ENCODE measurements at regions not wholly inside any gene's neighbourhood (a gene's known extent, or its start where the extent isn't known, plus 50 kb on each side); places are given as distances from the start of the nearest gene placed in this dataset.

DNA sequence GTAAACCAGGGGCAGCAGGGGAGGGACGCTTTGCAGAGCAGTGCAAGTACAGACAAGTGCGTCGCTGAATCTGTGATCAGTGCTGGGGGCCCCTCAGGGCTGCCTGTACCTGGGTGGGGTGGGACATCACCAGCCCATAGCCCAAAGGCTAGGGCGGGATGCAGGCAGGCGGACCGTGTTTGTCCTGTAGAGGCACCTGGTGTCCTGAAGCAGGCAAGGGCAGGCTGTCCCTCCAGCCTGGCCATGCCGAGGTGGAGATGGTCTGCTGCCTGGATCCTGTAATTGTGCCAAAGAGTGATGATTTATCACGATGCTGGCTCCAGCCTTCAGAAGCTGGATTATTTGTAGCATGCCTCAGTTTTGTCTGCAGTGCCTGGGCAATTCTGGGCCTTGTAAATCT is 137.9 kb upstream of the GSE1 start:
- Histone ChIP-seq H3K9me3 (ENCODE audit: low read depth, low read length) (no peaks in the 10 kb centered on the region), H3K4me3 (no peak overlapping the region), H3K36me3 (ENCODE audit: insufficient read depth, low read length) (no peaks in the 10 kb centered on the region), H3K27ac (no peak overlapping the region), H3K9ac (ENCODE audit: insufficient read length) (no peak overlapping the region)
- DNase-seq (ENCODE audit: low read depth, low spot score) = no peak
- no peak for TF ChIP-seq FOXP2 (optimal IDR thresholded peaks at IDR 0.05; ENCODE audit: control extremely low read depth, extremely low read length, insufficient read depth)

DNA sequence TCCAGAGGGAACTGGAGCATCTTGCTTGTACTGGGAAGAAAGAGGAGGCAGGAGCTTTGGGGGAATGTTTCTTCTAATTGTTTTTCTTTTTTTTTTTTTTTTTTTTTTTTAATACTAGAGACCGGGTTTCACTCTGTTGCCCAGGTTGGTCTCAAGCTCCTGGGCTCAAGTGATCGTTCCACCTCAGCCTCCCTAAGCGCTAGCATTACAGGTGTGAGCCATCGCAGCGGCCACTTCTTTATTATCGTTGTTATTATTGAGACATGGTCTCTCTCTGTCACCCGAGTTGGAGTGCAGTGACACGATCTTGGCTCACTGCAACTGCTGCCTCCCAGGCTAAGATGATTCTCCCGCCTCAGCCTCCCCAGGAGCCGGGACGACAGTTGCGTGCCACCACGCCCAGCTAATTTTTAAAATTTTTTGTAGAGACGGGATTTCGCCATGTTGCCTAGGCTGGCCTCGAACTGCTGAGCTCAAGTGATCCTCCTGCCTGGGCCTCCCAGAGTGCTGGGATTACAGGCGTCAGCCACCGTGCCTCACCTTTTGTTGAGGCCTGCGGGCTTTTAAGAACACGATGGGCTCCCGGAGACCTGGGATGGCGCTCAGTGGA is 137.3 kb upstream of the GSE1 start:
- Histone ChIP-seq H3K9ac (ENCODE audit: insufficient read length) (no peak overlapping the region), H3K27ac (no peak overlapping the region), H3K4me3 (no peak overlapping the region), H3K36me3 (ENCODE audit: insufficient read depth, low read length) (no peaks in the 10 kb centered on the region), H3K9me3 (ENCODE audit: low read depth, low read length) (no peaks in the 10 kb centered on the region)
- DNase-seq (ENCODE audit: low read depth, low spot score) = no peak
- TF ChIP-seq FOXP2 (optimal IDR thresholded peaks at IDR 0.05; ENCODE audit: control extremely low read depth, extremely low read length, insufficient read depth) (no peak), EZH2 (IDR thresholded peaks at IDR 0.05) (no peak), POLR2AphosphoS5 (IDR thresholded peaks at IDR 0.05; ENCODE audit: borderline replicate concordance, low read depth, low read length) (no peak)

DNA sequence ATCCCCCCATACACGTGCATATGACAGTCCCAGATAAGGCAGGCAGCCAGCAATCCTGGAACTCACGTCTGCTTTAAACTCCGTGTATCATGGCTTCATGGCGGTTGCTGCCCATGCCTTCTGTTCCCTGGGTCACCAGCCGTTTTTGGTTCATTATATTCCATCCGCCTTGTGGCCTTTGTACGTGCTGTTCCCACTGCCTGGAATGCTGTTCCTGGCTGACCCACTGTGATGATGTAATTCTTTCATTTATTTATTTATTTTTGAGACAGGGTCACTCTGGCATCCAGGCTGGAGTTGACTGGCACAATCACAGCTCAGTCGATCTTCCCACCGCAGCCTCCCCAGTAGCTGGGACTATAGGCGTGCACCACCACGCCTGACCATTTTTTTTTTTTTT is 136.7 kb upstream of the GSE1 start:
- no peaks in the 10 kb centered on the region for H3K36me3 ChIP-seq (ENCODE audit: insufficient read depth, low read length)
- no peak overlapping the region for H3K9ac ChIP-seq (ENCODE audit: insufficient read length)
- H3K27ac ChIP-seq = no peak overlapping the region
- no peak overlapping the region for H3K4me3 ChIP-seq
- TF ChIP-seq FOXP2 (optimal IDR thresholded peaks at IDR 0.05; ENCODE audit: control extremely low read depth, extremely low read length, insufficient read depth) = no peak
- TF ChIP-seq POLR2AphosphoS5 (IDR thresholded peaks at IDR 0.05; ENCODE audit: borderline replicate concordance, low read depth, low read length) = no peak
- TF ChIP-seq EZH2 (IDR thresholded peaks at IDR 0.05) = no peak
- DNase-seq (ENCODE audit: low read depth, low spot score) = no peak
- H3K9me3 ChIP-seq (ENCODE audit: low read depth, low read length) = no peaks in the 10 kb centered on the region

DNA sequence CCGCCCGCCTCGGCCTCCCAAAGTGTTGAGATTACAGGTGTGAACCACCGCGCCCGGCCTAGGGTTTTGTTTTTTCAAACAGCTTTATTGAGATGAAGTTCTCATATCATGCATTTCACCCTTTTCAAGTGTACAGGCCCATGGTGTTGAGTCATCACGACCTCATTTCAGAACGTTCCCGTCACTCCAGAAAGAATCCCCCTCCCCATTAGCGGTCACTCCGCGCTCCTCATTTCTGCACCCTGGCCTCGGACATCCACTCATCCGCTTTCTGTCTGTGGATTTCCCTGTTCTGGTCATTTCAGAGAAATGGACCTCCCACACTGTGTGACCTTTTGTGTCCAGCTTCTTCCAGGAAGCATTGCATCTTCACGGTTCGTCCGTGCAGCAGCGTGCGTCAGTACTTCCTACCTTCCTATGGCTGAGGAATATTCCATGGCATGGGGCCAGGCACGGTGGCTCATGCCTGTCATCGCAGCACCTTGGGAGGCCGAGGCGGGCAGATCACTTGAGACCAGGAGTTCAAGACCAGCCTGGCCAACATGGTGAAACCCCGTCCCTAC is 135.2 kb upstream of the GSE1 start:
- Histone ChIP-seq H3K9ac (ENCODE audit: insufficient read length) (no peak overlapping the region), H3K4me3 (no peak overlapping the region), H3K27ac (no peak overlapping the region), H3K36me3 (ENCODE audit: insufficient read depth, low read length) (no peaks in the 10 kb centered on the region), H3K9me3 (ENCODE audit: low read depth, low read length) (no peaks in the 10 kb centered on the region)
- TF ChIP-seq FOXP2 (optimal IDR thresholded peaks at IDR 0.05; ENCODE audit: control extremely low read depth, extremely low read length, insufficient read depth) (no peak), POLR2AphosphoS5 (IDR thresholded peaks at IDR 0.05; ENCODE audit: borderline replicate concordance, low read depth, low read length) (no peak), EZH2 (IDR thresholded peaks at IDR 0.05) (no peak)
- no peak for DNase-seq (ENCODE audit: low read depth, low spot score)

- no peaks in the 10 kb centered on the region for H3K9me3 ChIP-seq (ENCODE audit: low read depth, low read length)
- no peaks in the 10 kb centered on the region for H3K36me3 ChIP-seq (ENCODE audit: insufficient read depth, low read length)
- no peak overlapping the region for H3K27ac ChIP-seq
- no peak overlapping the region for H3K9ac ChIP-seq (ENCODE audit: insufficient read length)
- H3K4me3 ChIP-seq = no peak overlapping the region
- no peak for TF ChIP-seq EZH2 (IDR thresholded peaks at IDR 0.05)
- TF ChIP-seq POLR2AphosphoS5 (IDR thresholded peaks at IDR 0.05; ENCODE audit: borderline replicate concordance, low read depth, low read length) = no peak
- no peak for TF ChIP-seq FOXP2 (optimal IDR thresholded peaks at IDR 0.05; ENCODE audit: control extremely low read depth, extremely low read length, insufficient read depth)
- no peak for DNase-seq (ENCODE audit: low read depth, low spot score)
Measured at GRCh38 chr16:85479972-85480726, 133.0 kb upstream of the GSE1 start.

GRCh38 chr16:85480727-85481101 is 132.4 kb upstream of the GSE1 start:
- Histone ChIP-seq H3K9me3 (ENCODE audit: low read depth, low read length) (no peaks in the 10 kb centered on the region), H3K27ac (no peak overlapping the region), H3K9ac (ENCODE audit: insufficient read length) (no peak overlapping the region), H3K36me3 (ENCODE audit: insufficient read depth, low read length) (no peaks in the 10 kb centered on the region), H3K4me3 (no peak overlapping the region)
- no peak for TF ChIP-seq POLR2AphosphoS5 (IDR thresholded peaks at IDR 0.05; ENCODE audit: borderline replicate concordance, low read depth, low read length)
- TF ChIP-seq FOXP2 (optimal IDR thresholded peaks at IDR 0.05; ENCODE audit: control extremely low read depth, extremely low read length, insufficient read depth) = no peak
- no peak for TF ChIP-seq EZH2 (IDR thresholded peaks at IDR 0.05)
- DNase-seq (ENCODE audit: low read depth, low spot score) = no peak

DNA sequence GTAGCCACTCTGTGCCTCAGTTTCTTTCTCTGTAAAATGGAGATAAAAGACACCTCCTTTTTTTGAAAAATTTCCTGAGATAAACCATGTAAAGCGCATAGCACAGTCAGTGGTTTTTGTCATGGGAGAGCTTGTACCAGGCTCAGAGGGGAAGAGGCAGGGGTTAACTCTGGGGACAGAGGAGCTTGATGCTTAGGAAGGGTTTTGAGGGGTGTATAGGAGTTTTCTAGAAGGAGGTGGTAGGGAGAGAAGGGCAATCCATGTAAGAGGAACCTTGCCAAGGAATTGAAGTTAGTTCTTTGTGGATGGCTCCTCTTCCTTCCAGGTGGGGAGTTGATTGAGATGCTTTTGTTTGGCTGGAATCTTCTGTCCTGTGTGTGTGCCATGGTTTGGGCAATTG is 131.9 kb upstream of the GSE1 start:
- Histone ChIP-seq H3K36me3 (ENCODE audit: insufficient read depth, low read length) (no peaks in the 10 kb centered on the region), H3K4me3 (no peak overlapping the region)
- TF ChIP-seq POLR2AphosphoS5 (IDR thresholded peaks at IDR 0.05; ENCODE audit: borderline replicate concordance, low read depth, low read length) = no peak
- no peak for TF ChIP-seq EZH2 (IDR thresholded peaks at IDR 0.05)
- no peak for TF ChIP-seq FOXP2 (optimal IDR thresholded peaks at IDR 0.05; ENCODE audit: control extremely low read depth, extremely low read length, insufficient read depth)

DNA sequence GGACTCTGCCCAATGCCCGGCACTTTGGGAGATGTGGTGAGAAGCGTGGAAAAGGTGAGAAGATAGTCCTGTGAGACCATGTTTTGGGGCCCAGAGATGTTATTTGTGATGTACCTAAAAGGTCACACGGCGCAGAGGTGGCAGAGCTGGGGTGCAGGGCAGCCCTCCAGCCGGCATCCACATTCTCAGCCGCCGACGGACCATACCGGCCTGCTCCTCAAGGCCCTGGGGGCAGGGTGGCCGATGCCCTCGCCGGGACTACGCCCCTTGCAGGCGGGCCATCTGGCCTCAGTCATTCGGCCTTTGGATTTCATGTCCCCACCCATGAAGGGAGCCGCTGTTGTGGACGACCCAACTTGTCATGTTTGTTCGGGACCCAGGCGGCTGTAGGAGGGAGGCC is 131.4 kb upstream of the GSE1 start:
- H3K27ac ChIP-seq = no peak overlapping the region
- no peaks in the 10 kb centered on the region for H3K36me3 ChIP-seq (ENCODE audit: insufficient read depth, low read length)
- no peak overlapping the region for H3K9ac ChIP-seq (ENCODE audit: insufficient read length)
- TF ChIP-seq FOXP2 (optimal IDR thresholded peaks at IDR 0.05; ENCODE audit: control extremely low read depth, extremely low read length, insufficient read depth) (no peak), EZH2 (IDR thresholded peaks at IDR 0.05) (no peak), POLR2AphosphoS5 (IDR thresholded peaks at IDR 0.05; ENCODE audit: borderline replicate concordance, low read depth, low read length) (no peak)
- no peak for DNase-seq (ENCODE audit: low read depth, low spot score)
- H3K9me3 ChIP-seq (ENCODE audit: low read depth, low read length) = no peaks in the 10 kb centered on the region
- H3K4me3 ChIP-seq = no peak overlapping the region

More for the DNA sequence above, 131.9 kb upstream of the GSE1 start:
- Histone ChIP-seq H3K9ac (ENCODE audit: insufficient read length) (no peak overlapping the region), H3K27ac (no peak overlapping the region), H3K9me3 (ENCODE audit: low read depth, low read length) (no peaks in the 10 kb centered on the region)
- no peak for DNase-seq (ENCODE audit: low read depth, low spot score)
